ENCODE measurements at regions not wholly inside any gene's neighbourhood (a gene's known extent, or its start where the extent isn't known, plus 50 kb on each side); places are given as distances from the start of the nearest gene placed in this dataset.

DNA sequence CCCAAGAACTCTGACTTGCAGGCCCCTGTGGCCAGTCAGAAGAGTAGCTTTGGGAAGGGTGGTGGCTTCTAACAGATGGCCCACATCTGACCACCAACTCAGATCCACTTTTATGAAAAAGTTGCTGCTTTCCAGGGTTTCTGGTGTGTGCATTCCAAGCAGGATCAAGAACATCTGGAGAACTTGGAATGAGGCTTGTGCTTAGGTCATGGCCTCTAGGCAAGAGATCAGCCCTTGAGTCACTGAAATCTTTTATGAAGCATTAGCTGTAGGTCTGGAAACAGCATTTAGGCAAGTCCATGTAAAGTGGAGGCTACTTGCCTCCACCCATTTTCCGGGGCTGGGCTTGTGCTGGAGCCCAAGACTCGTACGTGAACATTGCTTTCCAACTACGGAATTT lies 433.3 kb downstream of the SH3GL2 start:
- TF ChIP-seq EZH2phosphoT487 (IDR thresholded peaks at IDR 0.05; ENCODE audit: borderline replicate concordance, low read length) = no peak
- TF ChIP-seq, protein P1, sequence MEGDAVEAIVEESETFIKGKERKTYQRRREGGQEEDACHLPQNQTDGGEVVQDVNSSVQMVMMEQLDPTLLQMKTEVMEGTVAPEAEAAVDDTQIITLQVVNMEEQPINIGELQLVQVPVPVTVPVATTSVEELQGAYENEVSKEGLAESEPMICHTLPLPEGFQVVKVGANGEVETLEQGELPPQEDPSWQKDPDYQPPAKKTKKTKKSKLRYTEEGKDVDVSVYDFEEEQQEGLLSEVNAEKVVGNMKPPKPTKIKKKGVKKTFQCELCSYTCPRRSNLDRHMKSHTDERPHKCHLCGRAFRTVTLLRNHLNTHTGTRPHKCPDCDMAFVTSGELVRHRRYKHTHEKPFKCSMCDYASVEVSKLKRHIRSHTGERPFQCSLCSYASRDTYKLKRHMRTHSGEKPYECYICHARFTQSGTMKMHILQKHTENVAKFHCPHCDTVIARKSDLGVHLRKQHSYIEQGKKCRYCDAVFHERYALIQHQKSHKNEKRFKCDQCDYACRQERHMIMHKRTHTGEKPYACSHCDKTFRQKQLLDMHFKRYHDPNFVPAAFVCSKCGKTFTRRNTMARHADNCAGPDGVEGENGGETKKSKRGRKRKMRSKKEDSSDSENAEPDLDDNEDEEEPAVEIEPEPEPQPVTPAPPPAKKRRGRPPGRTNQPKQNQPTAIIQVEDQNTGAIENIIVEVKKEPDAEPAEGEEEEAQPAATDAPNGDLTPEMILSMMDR (IDR thresholded peaks at IDR 0.05; ENCODE audit: low read depth, low read length, poor library complexity, severe bottlenecking) = no peak

Measured in DOHH2 (cell line).